ENCODE measurements at regions not wholly inside any gene's neighbourhood (a gene's known extent, or its start where the extent isn't known, plus 50 kb on each side); places are given as distances from the start of the nearest gene placed in this dataset.

DNA sequence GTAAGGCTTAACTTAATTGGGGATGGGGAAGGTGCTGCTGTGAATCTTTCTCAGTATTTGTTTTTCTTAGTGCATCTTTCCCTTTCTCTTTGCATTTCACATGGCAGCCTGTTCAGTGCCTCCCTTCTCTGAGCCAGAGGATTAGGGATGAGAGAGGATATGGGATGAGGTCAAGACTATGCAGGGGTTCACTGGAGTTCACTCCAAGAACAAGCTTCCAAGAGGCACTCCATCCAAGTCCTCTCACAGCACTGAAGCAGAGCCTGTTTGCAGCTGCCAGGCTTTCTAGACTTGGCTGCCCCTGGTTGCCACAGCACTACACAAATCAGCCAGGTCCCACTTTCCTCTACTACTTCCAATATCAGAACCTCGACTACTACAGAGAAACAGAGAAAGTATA is 80.3 kb upstream of the GYPC start:
- TF ChIP-seq, protein P1, sequence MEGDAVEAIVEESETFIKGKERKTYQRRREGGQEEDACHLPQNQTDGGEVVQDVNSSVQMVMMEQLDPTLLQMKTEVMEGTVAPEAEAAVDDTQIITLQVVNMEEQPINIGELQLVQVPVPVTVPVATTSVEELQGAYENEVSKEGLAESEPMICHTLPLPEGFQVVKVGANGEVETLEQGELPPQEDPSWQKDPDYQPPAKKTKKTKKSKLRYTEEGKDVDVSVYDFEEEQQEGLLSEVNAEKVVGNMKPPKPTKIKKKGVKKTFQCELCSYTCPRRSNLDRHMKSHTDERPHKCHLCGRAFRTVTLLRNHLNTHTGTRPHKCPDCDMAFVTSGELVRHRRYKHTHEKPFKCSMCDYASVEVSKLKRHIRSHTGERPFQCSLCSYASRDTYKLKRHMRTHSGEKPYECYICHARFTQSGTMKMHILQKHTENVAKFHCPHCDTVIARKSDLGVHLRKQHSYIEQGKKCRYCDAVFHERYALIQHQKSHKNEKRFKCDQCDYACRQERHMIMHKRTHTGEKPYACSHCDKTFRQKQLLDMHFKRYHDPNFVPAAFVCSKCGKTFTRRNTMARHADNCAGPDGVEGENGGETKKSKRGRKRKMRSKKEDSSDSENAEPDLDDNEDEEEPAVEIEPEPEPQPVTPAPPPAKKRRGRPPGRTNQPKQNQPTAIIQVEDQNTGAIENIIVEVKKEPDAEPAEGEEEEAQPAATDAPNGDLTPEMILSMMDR (IDR thresholded peaks at IDR 0.05), result no peak
- TF ChIP-seq POLR2A (IDR thresholded peaks at IDR 0.05), result no peak
